ENCODE measurements at regions not wholly inside any gene's neighbourhood (a gene's known extent, or its start where the extent isn't known, plus 50 kb on each side); places are given as distances from the start of the nearest gene placed in this dataset.
"Not testable (repeated sequence)": the region's sequence is repeated elsewhere in the genome, so short reads cannot be mapped to it uniquely, and the experiment has no call there.

- DNase-seq (ENCODE audit: low spot score): no peak
Measured at GRCh38 chr5:164119806-164120447, 614.5 kb downstream of the MAT2B start.

- DNase-seq (ENCODE audit: low spot score): no peak
Measured at GRCh38 chr5:164127527-164127926, 622.1 kb downstream of the MAT2B start.

- DNase-seq (ENCODE audit: low spot score): no peak
Measured at GRCh38 chr5:164132358-164132757, 626.9 kb downstream of the MAT2B start.

- no peak for DNase-seq (ENCODE audit: low spot score)
Measured at GRCh38 chr5:164137095-164137494, 631.7 kb downstream of the MAT2B start.

DNA sequence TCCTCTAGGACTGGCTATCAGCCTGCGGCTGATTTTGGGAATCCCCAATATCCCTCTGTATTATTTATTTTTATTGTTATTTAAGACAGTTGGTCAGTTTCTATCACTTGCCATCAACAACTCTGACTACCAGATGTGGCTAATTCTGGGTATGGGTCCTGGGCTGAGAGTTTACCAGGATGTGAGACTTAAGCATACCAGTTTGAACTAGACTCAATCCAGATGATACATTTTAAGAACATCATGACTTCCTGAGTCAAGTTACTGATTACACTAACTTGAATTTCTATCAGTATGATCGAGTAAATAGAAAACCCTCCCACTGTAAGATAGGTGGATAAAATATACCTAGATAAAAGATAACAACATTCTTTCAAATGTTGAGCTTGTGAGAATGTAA lies 634.0 kb downstream of the MAT2B start:
- no peak for DNase-seq (ENCODE audit: low spot score)

- DNase-seq (ENCODE audit: low spot score): no peak
Measured at GRCh38 chr5:164145458-164145857, 640.0 kb downstream of the MAT2B start.

DNA sequence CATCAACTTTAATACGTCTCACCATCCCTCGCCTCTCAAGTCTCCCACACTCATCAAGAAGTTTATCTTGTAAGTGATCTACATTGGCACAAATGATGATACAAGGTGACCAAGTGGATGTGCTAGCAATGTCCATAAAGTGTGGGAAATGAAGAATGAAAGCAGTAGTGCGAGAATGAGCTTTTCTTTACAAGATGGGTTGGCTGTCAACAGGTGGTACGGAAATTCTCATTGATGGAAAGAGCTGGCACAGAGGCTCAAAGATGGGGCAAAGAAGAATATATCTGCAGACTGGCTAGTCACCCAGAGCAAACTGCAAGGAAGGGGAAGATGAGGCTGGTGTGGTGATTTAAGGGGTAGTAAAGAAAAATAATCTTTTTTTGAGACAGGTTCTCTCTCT lies 640.8 kb downstream of the MAT2B start:
- no peak for DNase-seq (ENCODE audit: low spot score)

GRCh38 chr5:164148292-164148691 lies 642.9 kb downstream of the MAT2B start:
- DNase-seq (ENCODE audit: low spot score): no peak

DNA sequence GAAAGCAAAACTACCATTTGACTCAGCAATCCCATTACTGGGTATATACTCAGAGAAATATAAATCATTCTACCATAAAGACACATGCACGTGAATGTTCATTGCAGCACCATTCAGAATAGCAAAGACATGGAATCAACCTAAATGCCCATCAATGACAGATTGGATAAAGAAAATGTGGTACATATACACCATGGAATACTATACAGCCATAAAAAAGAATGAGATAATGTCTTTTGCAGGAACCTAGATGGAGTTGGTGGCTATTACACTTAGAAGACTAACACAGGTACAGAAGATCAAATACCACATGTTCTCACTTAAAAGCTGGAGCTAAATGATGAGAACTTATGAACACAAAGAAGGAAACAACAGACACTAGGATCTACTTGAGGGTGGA lies 647.1 kb downstream of the MAT2B start:
- not testable (repeated sequence) for DNase-seq (ENCODE audit: low spot score)

DNA sequence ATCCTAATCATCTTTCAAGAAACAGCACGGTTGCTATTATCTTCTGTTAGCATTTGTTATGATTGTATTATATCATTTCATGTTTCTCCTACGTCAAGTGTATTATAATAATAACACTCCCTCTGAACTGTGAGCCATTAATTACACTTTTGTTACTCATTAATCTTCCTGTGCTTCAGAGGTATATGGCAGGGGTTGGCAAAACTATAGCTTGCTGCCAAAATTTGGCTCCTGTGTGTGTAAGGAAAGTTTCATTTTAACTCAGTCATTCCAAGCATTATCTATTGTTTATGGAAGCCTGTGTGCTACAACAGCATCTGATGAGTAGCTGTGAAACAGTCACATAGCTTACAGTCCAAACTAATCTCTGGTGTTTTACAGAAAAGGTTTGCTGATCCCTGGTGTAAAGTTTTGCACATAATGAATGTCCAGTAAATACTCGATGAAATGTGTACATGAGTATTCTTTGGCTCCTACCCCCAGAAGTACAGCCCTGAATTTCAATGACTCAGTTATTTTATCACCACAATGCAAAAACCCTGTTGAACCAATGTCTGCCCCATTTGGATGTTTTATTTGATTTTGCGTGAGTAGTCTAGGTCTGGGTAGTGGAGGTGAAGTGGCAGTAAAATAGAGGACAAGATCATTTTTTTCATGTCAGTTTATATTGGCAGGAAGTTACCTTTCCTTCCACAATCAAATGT lies 648.2 kb downstream of the MAT2B start:
- DNase-seq (ENCODE audit: low spot score): no peak

GRCh38 chr5:164170814-164171213 lies 665.4 kb downstream of the MAT2B start:
- no peak for DNase-seq (ENCODE audit: low spot score)

GRCh38 chr5:164175083-164175482 lies 669.7 kb downstream of the MAT2B start:
- no peak for DNase-seq (ENCODE audit: low spot score)

GRCh38 chr5:164179406-164179805 lies 674.0 kb downstream of the MAT2B start:
- no peak for DNase-seq (ENCODE audit: low spot score)

GRCh38 chr5:164181604-164182003 lies 676.2 kb downstream of the MAT2B start:
- DNase-seq (ENCODE audit: low spot score): no peak

DNA sequence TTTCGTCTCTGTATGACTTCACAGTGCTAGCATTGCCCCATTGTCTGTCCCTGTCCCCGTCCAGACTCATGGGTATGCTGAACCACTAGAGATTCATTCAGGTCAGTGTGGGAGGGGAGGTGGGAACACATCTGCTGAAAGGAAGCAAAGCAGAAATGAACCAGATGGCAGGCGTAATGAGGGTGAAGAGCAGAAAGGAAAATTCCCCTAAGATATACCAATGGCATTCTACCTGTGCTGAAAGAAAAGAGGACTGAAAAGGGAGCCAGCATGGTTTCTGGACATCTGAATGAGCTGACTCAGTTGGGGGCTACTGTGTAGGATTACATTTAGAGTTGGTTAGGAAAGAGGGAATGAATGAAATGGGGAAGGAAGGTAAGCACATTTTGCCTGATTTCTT lies 678.7 kb downstream of the MAT2B start:
- DNase-seq (ENCODE audit: low spot score): no peak

DNA sequence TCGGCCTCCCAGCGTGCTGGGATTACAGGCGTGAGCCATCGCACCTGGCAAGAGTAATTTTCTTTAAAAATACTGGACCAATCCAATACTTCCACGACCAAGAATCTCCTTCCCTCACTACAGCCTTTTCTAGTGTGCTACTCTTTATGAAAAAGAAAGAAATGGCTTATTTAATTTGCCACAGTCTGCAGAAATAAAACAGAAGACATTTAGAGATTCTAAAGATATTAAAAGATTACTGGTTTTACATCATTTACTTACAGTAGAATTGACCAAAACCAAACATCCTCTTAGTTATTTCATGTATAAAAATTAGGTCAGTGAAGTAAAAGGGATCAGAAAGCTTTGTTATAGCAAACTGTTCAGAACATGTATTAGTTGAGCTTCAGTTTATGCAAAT lies 679.6 kb downstream of the MAT2B start:
- no peak for DNase-seq (ENCODE audit: low spot score)

- no peak for DNase-seq (ENCODE audit: low spot score)
Measured at GRCh38 chr5:164186550-164186949, 681.1 kb downstream of the MAT2B start.

DNA sequence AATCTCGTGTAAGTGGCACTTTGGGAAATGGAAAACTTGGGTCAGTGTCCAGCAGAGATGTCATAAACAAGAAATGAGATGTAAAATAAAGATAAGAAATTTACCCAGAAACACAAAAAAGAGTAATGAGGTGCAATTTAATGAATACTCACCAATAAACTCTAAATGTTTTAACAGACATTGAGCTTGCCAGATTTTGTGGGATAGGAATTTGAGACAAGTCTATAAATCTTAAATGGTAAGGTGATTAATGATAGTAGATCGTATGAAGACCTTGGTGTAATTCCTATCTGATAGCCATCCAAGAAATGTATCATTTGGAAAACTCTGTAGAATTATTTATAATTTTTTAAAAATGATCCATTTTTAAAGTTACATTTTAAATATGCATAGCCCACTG lies 682.4 kb downstream of the MAT2B start:
- no peak for DNase-seq (ENCODE audit: low spot score)

GRCh38 chr5:164188733-164189148 lies 683.3 kb downstream of the MAT2B start:
- no peak for DNase-seq (ENCODE audit: low spot score)

- no peak for DNase-seq (ENCODE audit: low spot score)
Measured at GRCh38 chr5:164191240-164191639, 685.8 kb downstream of the MAT2B start.

DNA sequence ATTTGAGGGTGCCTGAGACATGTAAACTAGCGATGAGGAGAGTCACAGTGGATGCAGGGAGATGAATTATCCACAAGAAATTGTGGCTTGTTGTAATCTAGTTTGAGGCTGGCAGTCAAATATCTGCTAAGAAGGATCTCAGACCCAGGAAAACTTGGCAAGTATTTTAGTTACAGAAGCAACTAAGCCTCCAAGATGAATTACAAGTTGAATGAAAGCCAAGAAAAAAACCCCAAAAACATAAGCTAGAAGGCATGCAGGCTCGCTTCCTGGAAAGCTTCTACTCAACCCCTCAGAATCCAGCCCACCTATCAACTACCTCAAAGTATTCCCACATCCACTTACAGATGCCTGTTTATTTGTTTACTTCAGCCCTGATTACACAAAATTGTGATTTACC lies 696.9 kb downstream of the MAT2B start:
- no peak for DNase-seq (ENCODE audit: low spot score)

DNA sequence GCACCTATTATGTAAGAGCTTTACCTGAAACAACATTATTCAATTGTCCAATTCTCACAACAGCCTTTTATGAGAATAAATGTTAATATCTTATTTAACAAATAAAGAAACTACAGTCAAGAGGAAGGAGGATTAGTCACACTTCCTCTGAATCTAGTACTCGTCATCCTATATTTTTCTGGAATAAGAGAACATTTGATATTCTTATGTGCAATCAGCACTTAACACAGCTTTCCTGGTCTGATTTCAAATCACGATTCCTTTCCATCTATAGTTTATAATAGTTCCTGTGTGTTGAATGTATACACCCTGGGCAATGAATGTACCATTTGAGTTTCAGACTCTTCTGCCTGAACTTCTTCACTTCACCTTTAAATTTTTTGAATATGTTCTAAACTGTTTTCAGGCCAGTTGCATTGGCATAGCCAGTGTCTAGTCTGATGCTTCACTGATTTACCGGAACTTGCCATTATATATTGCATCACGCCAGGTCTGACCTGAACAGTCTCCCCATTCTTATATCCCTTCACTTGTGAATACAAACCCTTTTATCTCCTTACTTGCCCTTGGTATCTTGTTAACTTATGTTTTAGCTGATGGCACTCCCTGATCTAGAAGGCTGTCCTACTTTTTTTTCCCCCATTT lies 698.3 kb downstream of the MAT2B start:
- no peak for DNase-seq (ENCODE audit: low spot score)

GRCh38 chr5:164204338-164204946 lies 699.0 kb downstream of the MAT2B start:
- no peak for DNase-seq (ENCODE audit: low spot score)

Measured in HuH-7.5 (cell line).